Stimulated activated naive CD8-positive, alpha-beta T cell treated with anti-CD3 and anti-CD28 coated beads, Interleukin-15, Interleukin-2, amounts not matched to agents 100 U/mL and 50 U/mL, for 24 hours (primary cell): ENCODE measurements at regions not wholly inside any gene's neighbourhood (a gene's known extent, or its start where the extent isn't known, plus 50 kb on each side); places are given as distances from the start of the nearest gene placed in this dataset.

ENCODE experiments used
- ATAC-seq: fragments of 150-1000 bp; cut with Tn5 transposase; one replicate; pipeline ENCODE4 v1.10.0; 2021
- DNase-seq: peaks from one replicate; pipeline ENCODE4 v3.0.0; 2021

DNA sequence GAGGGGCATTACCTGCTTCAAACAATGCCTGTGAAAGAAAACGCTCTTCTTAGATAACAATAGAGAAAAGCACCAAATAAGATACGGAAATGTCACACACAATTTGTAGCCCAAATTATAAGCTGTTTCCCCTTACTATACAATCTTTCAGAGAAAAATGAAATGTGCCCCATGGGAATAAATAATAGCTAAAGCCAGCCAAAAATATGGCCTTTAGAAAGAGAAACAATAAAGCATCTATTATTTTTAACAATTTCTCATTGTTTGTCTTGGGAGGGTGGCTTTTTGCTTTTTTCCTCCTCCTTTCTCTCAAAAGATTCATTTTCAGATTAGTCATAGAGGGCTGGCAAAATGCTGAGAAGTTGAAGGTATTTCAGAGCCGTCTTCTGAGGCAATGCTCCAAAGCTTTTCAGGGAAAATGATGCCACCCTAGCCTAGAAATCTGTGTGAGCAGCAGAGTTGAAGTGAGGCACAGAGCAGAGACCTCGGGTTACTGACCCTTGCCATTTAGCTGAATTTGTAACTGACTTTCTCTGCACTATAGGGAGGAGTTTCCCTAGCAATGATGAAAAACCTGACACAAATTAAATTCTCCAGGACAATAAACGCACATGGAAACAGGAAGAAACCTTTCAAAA lies 86.3 kb upstream of the PRICKLE2 start:
- DNase-seq: no peak
- ATAC-seq: no peak

DNA sequence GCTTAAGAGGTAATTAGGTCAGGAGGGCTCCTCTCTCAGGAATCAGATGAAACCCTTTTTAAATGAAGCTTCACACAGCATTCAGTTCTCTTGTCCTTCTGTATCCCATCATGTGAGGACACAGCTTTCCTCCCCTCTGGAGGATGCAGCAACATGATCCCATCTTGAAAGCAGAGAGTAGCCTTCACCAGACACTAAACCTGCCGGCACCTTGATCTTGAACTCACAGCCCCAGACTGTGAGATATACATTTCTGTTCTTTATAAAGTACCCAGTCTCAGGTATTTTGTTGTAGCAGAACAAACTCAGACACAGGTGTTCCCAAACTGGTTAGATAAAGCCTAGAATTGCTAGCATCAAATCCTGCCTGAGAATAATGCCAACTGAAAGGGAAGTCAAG lies 83.7 kb upstream of the PRICKLE2 start:
- no peak for ATAC-seq
- DNase-seq: no peak

DNA sequence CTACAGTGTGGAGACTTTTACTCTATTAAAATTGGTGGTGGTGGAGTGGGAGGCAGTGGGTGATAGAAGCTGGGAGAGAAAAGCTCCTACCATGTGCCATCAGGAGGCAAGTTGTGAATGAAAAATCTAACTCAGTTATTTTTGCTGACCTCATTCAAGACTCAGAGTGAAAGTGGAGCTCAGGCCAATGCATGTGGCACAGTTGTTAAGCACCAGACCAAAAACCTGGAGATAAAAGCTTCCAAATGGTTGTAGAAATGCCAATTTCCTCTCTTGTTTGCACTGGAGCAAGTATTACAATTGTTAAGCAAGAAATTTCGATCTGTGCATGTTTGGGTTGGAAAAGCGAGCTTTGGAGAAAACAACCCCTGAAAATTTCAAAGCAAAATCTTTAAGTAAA lies 81.5 kb upstream of the PRICKLE2 start:
- no peak for DNase-seq
- ATAC-seq: no peak

DNA sequence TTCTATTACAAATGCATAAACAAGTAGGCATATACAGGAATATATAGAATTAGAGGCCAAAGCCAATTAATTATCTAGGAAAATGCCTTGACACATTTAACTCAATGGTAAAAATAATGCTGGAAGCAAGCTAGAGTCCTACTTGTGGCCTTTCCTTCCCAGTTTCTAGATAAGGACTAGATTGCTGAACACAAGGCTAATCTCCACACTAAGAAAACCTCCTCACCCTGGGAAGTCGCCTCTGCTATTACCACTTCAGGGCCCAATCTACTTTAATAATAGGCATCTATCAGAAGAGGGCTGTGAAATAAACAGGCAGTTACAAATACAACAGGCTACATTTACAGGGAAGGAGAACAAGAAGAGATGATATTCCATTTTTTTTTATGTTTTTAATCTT lies 80.5 kb upstream of the PRICKLE2 start:
- ATAC-seq (no peak), DNase-seq (no peak)

DNA sequence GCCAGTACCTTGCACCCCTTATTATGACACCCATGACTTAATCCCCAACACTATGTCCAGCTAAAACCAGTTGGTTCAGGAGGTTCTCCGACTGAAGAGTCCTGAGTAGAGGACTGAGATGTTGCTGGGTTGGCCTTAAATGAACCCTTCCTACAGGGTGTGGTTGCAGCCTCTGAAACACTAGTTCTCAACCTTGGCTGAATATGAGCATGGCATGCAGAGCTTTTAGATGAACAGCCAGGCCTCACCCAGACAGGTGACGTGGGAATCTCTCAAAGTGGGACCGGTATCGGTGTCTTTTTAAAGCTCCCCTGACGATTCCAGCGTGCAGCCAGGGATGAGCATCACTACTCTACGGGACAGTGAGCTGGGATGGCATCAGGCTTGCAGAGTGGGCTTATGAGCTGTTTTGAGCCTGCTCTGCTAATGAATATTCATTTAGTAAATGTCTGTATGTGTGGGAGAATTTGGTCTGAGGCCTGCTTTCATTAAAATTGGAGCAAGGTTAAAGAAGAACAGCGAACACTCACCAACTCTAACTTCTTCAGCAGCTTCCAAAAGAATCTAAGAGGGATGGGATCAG lies 79.7 kb upstream of the PRICKLE2 start:
- no peak for ATAC-seq

DNA sequence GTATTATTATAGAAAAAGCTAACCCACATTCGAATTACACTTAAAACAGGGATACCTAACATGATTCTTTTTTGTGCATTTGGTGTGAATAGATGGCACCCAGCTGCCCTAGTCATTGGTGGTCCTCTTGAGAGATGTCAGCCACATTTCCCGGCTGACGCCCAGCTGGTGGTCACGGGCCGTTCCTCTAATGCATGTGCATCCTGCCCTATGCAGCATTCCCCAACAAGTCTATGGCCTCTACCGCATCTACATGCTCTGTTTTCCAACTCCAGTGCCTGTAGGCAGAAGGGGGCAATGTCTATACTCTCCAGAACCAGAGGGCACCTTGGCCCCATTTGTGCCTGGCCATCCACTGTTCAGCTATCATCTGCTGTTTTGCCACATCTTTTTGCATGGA lies 78.6 kb upstream of the PRICKLE2 start:
- no peak for DNase-seq
- ATAC-seq: no peak

More for the DNA sequence above, 79.7 kb upstream of the PRICKLE2 start:
- no peak for DNase-seq

DNA sequence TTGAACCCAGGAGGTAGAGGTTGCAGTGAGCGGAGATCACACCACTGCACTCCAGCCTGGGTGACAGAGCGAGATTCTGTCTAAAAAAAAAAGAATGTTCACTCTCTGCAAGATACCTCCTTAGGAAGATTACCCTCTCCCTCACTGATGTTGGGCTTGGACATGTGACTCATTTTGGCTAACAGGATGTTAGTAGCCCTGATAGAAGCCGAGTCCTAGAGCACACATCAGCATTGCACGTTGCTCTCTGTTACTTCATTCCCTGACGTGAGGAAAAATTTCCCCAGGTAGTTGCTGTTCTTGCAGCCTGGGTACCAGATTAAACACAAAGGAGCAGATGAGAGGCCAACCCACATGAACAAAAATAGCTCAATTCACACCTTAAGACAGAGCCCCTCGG lies 78.1 kb upstream of the PRICKLE2 start:
- DNase-seq (no peak), ATAC-seq (no peak)

DNA sequence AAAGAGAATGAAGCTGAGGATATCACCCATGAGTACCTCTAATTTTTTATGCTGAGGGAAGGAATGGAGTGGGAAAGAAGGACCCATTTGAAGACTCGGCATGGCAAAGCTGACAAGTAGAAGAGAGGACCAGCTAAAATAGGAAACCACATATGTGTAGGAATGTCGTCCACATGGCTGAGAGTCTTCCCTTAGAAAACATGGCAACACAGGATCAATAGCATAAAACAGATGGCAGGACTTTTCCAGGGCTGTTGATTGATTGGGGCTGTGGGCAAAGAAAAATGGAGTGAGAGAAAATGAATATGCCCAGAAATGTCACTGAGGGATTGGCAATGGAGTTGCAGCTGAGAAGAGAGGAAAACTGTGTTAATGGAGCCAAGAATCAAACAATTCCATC lies 76.2 kb upstream of the PRICKLE2 start:
- no peak for ATAC-seq

DNA sequence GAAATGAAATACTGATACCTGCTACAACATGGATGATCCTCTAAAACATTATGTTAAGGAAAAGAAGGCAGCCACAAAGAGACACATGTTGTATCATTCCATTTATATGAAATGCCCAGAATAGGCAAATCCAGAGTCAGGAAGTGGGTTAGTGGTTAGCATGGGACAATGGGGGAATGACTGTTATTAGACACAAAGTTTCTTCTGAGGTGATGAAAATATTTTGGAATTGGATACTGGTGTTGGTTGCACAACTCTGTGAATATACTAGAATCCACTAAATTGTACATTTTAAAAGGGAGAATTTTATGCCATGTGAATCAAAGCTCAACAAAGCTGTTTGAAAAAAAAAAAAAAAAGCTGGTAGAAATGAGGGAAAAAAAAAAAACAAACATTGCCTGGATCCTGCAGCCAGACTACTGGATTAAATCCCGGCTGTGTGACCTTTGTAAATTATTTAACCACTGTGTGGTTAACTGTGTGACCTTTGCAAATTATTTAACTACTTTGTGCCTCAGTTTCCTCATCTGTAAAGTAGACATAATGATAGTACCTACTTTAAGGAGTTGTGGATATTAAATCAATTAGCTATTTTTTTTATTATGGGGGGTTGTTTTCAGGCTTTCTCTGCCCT lies 75.6 kb upstream of the PRICKLE2 start:
- DNase-seq (no peak), ATAC-seq (no peak)

More for the DNA sequence above, 76.2 kb upstream of the PRICKLE2 start:
- DNase-seq: no peak

DNA sequence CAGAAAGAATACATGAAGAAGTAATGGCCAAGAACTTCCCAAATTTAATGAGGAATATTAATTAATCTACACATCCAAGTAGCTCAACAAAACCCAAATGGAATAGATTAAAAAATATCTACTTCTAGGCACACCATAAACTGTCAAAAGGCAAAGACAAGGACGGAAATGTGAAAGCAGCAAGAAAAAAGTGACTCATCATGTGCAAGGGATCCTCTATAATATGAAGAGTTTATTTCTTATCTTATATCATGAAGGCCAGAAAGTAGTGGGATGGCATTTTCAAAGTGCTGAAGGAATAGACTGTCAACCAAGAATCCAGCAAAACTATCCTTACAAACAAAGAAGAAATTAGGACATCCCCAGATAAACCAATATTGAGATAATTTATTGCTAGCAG lies 73.9 kb upstream of the PRICKLE2 start:
- DNase-seq (no peak), ATAC-seq (no peak)

DNA sequence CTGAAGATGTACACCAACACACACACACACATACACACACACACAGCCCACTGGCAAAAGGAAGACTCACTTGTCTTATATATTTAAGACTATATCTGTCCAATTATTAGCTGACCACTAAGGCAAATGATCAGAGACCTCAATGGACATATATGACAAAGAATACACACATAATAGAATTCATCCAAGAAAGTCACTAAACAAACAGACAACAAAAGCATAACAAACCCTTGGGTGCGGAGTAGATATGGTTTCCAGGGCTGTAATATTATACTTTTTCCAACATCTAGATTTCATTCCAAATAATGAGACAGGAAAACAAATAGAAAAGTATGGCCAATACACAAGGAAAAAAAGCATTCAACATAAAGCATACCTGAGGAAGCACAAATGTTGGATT lies 72.3 kb upstream of the PRICKLE2 start:
- no peak for ATAC-seq
- DNase-seq: no peak

DNA sequence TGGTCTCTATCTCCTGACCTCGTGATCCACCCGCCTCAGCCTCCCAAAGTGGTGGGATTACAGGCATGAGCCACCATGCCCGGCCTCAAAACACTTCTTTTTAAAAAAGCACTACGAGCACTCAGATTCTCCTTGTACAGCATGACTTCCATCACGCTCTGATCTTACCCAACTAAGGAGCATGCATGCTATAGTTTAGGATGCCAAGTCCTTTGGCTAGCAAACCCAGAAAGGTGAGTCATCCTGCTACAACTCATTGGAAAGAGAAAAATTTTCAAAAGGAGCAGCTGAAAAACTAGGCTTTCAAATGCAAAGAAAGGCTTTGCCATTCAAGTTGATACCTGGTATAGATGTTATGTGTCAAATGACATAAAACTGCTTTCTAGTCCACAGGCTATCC lies 70.3 kb upstream of the PRICKLE2 start:
- DNase-seq (no peak), ATAC-seq (no peak)

DNA sequence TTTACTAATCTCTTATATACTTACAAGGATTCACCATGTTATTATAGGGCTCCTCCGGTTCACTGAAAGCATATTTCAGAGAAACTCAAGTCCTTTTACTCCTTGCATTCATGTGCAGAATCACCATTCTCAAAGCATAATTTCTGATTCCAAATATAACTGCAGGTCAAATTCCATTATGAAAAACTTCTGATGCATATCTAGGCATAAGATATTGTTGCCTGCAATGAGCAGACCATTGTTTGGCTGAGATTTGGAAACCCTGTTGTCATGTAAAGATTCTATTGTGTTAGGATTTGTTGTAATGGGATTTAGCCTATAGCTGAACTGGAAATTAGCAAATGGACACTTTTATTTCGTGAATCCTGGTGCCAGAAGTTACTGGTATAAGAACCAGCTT lies 69.5 kb upstream of the PRICKLE2 start:
- DNase-seq (no peak), ATAC-seq (no peak)

DNA sequence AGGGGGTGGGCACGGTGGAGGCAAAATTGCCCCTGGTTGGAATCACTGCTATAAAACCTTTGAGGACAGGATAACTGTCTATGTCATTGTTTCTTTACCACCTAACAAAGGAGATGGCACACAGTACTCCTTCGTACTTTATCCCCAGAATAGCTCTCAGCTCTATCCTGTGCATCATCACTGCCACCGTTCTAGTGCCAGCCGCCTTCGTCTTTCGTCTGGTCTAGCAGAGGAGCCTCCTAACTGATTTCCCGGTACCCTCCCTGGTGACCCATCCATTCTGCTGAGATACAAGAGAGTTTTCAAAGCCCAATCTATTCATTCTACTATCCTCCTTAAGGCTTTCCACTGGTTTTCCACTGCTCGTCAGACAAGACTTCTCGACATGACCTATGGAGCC lies 67.9 kb upstream of the PRICKLE2 start:
- DNase-seq: no peak
- no peak for ATAC-seq

DNA sequence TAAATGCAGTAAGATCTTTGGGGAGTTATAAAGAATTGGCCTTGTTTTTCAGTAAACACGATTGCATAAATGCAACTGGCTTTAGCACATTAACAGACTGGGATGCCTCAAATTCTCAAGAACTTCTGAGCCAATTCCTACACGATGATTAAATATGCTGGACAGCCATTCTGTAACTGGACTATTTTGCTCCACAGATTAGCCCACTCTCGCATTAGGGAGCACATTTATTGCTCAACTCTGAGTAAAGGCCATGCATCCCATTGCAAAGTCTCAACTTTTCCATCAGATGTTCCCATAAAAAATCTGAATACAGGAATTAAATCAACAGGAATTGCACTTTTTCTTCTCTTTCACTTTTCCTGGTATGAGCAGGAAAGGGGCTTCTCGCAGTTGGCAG lies 66.7 kb upstream of the PRICKLE2 start:
- no peak for DNase-seq
- no peak for ATAC-seq

DNA sequence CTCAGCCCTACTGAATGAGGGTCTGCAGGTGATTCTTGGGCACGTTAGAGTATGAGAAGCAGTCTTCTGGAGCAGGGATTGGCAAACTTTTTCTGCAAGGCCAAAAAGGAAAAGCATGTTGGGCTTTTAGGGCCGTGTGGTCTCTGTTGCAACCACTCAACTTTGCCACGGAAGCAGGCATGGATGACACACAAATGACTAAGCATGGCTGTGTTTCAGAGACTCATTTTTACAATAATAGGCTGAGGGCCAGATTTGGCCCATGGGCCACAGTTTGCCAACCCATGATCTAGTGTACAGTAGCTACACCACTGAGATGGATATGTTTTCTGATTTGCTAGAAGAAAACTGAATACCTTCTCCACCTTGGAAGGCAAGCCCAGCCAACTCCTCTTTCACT lies 66.1 kb upstream of the PRICKLE2 start:
- ATAC-seq: no peak
- no peak for DNase-seq

DNA sequence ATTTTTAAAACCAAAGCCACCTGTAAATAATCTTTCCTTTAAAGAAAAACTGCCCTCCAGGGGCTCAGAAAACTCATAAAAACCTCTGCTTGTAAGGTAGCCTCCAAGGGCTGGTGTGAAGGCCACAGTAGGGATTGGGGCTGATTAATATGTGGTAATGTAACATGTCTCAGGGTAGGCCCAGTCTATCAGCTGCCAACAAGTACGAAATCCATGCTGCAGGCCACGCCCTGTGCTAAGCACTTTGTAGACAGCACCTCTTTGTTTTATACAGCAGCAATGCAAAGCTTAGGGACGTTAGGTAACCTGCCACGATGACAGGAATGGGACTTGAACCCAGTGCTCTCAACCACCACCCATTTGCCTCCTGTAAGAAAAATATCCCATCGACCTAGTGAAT lies 65.6 kb upstream of the PRICKLE2 start:
- DNase-seq: no peak

DNA sequence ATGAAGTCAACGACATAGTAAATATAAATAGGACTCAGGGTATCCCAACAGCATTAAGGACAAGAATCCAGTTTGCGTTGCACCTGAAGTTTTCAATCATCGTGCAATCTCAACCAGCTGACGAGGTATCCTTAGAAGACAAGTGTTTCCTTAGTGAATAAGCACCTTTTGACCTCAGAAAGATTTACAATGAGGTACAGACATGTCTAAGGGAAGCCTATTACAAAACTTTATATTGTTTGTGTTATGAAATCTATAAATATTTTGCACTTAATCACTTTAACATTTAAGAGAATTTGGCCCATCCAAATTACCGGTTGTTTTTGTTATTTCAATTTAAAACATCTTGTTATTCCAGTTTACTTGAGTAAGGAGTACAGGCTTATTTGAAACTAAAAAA lies 64.9 kb upstream of the PRICKLE2 start:
- ATAC-seq (no peak), DNase-seq (no peak)

More for the DNA sequence above, 65.6 kb upstream of the PRICKLE2 start:
- no peak for ATAC-seq

DNA sequence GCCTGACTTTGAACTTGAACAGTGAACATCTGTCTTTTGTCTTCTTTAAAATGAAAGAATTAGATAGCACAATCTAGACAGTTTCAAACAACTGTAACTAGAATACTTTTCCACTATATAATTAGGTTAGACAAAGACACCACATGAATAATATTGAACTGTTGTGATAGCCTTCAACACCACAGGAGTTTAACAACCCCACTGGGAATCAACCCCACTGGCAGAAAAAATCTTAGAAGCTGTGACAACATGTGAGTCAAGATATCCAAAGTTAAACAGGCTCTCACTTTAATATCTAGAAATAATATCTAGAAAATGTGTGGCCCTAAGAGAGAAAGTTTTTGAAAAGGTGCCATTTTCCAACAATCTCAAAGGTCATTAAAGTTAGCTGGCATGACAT lies 64.4 kb upstream of the PRICKLE2 start:
- no peak for ATAC-seq
- no peak for DNase-seq

DNA sequence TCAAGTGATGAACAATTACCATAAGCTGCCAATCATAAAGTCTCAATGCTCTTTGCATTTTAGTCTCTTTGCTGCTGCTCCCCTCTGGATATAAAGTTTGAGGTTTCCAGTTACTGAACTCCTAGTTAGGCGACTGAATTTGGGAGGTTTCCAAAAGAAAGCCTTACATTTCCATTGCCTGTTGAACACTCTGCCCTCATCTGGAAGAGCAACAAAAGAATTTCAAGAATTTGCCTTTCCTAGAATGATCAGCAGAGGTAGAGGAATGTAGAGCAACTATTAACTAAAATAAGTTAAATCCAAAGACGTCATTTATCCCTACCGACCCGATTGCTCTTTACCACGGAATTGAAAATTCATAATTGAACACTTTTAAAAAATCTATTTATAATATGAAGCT lies 53.4 kb upstream of the PRICKLE2 start:
- ATAC-seq (no peak), DNase-seq (no peak)

DNA sequence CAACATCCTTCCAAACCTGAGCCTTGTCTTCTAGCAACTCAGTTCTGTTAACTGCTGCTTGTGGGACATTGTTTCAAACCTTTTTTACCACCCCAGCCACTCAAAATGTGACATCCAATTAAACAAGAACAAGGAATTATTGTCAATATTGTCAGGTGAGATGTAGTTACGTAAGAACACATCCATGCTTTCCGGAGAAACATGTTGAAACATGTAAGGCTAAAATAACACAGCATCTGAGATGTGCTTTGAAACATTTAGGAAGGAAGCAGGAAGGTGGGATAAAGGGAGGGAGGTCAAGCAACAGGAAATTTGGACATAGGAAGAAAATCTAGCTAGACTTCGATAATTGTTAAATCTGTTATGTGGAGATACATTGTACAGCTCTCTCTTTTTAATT lies 50.9 kb upstream of the PRICKLE2 start:
- no peak for DNase-seq
- ATAC-seq: no peak
